K562 (cell line): ENCODE measurements at regions not wholly inside any gene's neighbourhood (a gene's known extent, or its start where the extent isn't known, plus 50 kb on each side); places are given as distances from the start of the nearest gene placed in this dataset.
A peak's percentile ranks its signal among the peaks of the same experiment; 100 is the strongest.

Source experiments
- ATAC-seq: fragments of 200-7000 bp; cut with Tn5 transposase; 3 replicates; pipeline ENCODE4 v1.9.1; 2020; ENCODE audit warnings: moderate library complexity
- BruUV-seq: library from RNA; stranded (reverse); fragments of 400-500 nt; replicated peaks from 2 replicates; lab custom pipeline; 2021; lab: Mats Ljungman, UMichigan
- CTCF ChIA-PET: fragments of 300-600 bp; formaldehyde crosslinking; extraction: SDS; loops from one replicate; lab custom pipeline; 2021; ENCODE audit warnings: low intra/inter-chr PET ratio; lab: Yijun Ruan, JAX
- POLR2A ChIA-PET: fragments of 300-600, 350-650 bp; sonication (Branson Sonifier 250); formaldehyde crosslinking; extraction: SDS; loops from one replicate; lab custom pipeline; 2021; ENCODE audit warnings: antibody characterized with exemption, inconsistent platforms; lab: Yijun Ruan, JAX
- DNase-seq, 4 experiments: peaks; one replicate each; pipeline versions ENCODE4 v3.0.0 to v3.0.0-alpha.2; 2011 to 2018; ENCODE audit warnings: low spot score in 3 of 4, mixed read lengths in 3 of 4; ENCODE audit errors: extremely low read depth in 1 of 4
- FAIRE-seq: peaks from 2 replicates; lab custom pipeline; 2011; peaks lifted over from hg19 to GRCh38; lab: Jason Lieb, UNC
- H2AFZ ChIP-seq: 2 replicates; pipeline ENCODE4 v1.6.0; 2011; ENCODE audit warnings: low read depth, low read length, control low read depth, inconsistent platforms
- H3K27ac ChIP-seq: fragments of 200-600 bp; 3 replicates; pipeline ENCODE4 v1.8.0; 2011; ENCODE audit warnings: low read depth, mild to moderate bottlenecking, control low read depth, inconsistent platforms, low read length, moderate library complexity, mixed read lengths; ENCODE audit errors: extremely low read depth
- H3K27me3 ChIP-seq, 2 experiments: fragments of 300-600 bp in 1 of 2; 2 replicates in 1 of 2; 3 replicates in 1 of 2; pipeline versions ENCODE4 v1.6.0 to v1.8.0; 2011; ENCODE audit warnings: inconsistent platforms in 2 of 2, low read length in 2 of 2, mild to moderate bottlenecking in 1 of 2, mixed read lengths in 1 of 2, moderate library complexity in 1 of 2; ENCODE audit not compliant: control insufficient read depth in 2 of 2, insufficient read depth in 2 of 2
- H3K36me3 ChIP-seq: fragments of 300-600 bp; 3 replicates; pipeline ENCODE4 v1.8.0; 2011; ENCODE audit warnings: mild to moderate bottlenecking, low read length, inconsistent platforms; ENCODE audit not compliant: control insufficient read depth, insufficient read depth
- H3K4me1 ChIP-seq, 2 experiments: fragments of 200-600 bp in 1 of 2; replicated peaks in 1 of 2; 2 replicates in 1 of 2; 3 replicates in 1 of 2; pipeline versions ENCODE4 v1.5.1 to v1.8.0; 2011; ENCODE audit warnings: inconsistent platforms in 2 of 2, low read length in 2 of 2, mild to moderate bottlenecking in 1 of 2, mixed read lengths in 1 of 2, moderate library complexity in 1 of 2; ENCODE audit not compliant: control insufficient read depth in 2 of 2, insufficient read depth in 2 of 2
- H3K4me2 ChIP-seq: 2 replicates; pipeline ENCODE4 v1.6.1; 2011; ENCODE audit warnings: low read length, control low read depth, inconsistent platforms, mixed read lengths; ENCODE audit not compliant: insufficient read depth
- H3K4me3 ChIP-seq: fragments of 200-600 bp; sonication (generic), shearing (Covaris generic); 2 replicates; pipeline ENCODE4 v1.5.1; 2016; ENCODE audit warnings: control low read depth, inconsistent platforms
- H3K79me2 ChIP-seq: fragments of 200-600 bp; 3 replicates; pipeline ENCODE4 v1.8.0; 2011; ENCODE audit warnings: low read length, inconsistent platforms; ENCODE audit not compliant: control insufficient read depth, insufficient read depth
- H3K9ac ChIP-seq, 2 experiments: 2 replicates each; pipeline versions ENCODE4 v1.6.0 to v1.6.1; 2011; ENCODE audit warnings: low read depth in 2 of 2, low read length in 2 of 2, control low read depth in 1 of 2, inconsistent platforms in 1 of 2, mild to moderate bottlenecking in 1 of 2, mixed read lengths in 1 of 2; ENCODE audit not compliant: insufficient read depth in 1 of 2
- H3K9me1 ChIP-seq: one replicate; pipeline ENCODE4 v1.6.0; 2011; ENCODE audit warnings: inconsistent platforms, mild to moderate bottlenecking, low read length, moderate library complexity; ENCODE audit not compliant: control insufficient read depth, insufficient read depth
- H3K9me3 ChIP-seq: replicated peaks from 2 replicates; pipeline ENCODE4 v1.5.1; 2011; ENCODE audit warnings: low read depth, low read length, inconsistent platforms; ENCODE audit not compliant: control insufficient read depth, insufficient read depth
- H4K20me1 ChIP-seq: replicated peaks from 2 replicates; pipeline ENCODE4 v1.6.1; 2011; ENCODE audit warnings: low read length, inconsistent platforms, mixed read lengths; ENCODE audit not compliant: control insufficient read depth, insufficient read depth
- CAMTA2 ChIP-seq: fragments of 250-450 bp; sonication (Bioruptor Pico); conservative IDR thresholded peaks from 2 replicates; pipeline ENCODE4 v1.5.1; 2022
- HES1 ChIP-seq: fragments of 450-650 bp; IDR thresholded peaks from 2 replicates; pipeline ENCODE4 v1.6.1; 2016; ENCODE audit warnings: low read depth, mild to moderate bottlenecking, moderate library complexity
- HIVEP1 ChIP-seq: fragments of 250-450 bp; sonication (Bioruptor Pico); IDR thresholded peaks from 2 replicates; pipeline ENCODE4 v1.4.0; 2020; ENCODE audit warnings: mild to moderate bottlenecking
- HMBOX1 ChIP-seq: sonication (generic); IDR thresholded peaks from 2 replicates; pipeline ENCODE4 v1.6.1; 2016
- JUN ChIP-seq, 2 experiments: sonication (generic) in 1 of 2; formaldehyde crosslinking in 1 of 2; IDR thresholded peaks; 2 replicates each; pipeline versions ENCODE4 v1.6.1 to v1.8.0; 2012 to 2022; ENCODE audit warnings: borderline replicate concordance in 2 of 2, mild to moderate bottlenecking in 2 of 2, improper control_type of control experiment in 1 of 2, low read depth in 1 of 2, low read length in 1 of 2, missing genetic modification reagents in 1 of 2
- KDM5B ChIP-seq: fragments of 200-600 bp; sonication (generic); IDR thresholded peaks from 2 replicates; pipeline ENCODE4 v1.6.1; 2012; ENCODE audit warnings: low read depth, mild to moderate bottlenecking, moderate library complexity, low read length, control low read depth, inconsistent platforms; ENCODE audit not compliant: insufficient replicate concordance
- MECOM ChIP-seq: fragments of 250-450 bp; sonication (Bioruptor Pico); IDR thresholded peaks from 2 replicates; pipeline ENCODE4 v1.8.0; 2022; ENCODE audit warnings: inconsistent platforms
- NFRKB ChIP-seq: fragments of 450-650 bp; IDR thresholded peaks from 2 replicates; pipeline ENCODE4 v1.6.1; 2016; ENCODE audit warnings: low read depth
- SMAD1 ChIP-seq: fragments of 150-350 bp; IDR thresholded peaks from 2 replicates; pipeline ENCODE4 v1.6.1; 2014; ENCODE audit warnings: low read length, low read depth; ENCODE audit not compliant: partially characterized antibody
- SRSF7 ChIP-seq: fragments of 200-400 bp; formaldehyde crosslinking; optimal IDR thresholded peaks from 2 replicates; pipeline ENCODE3; 2017; ENCODE audit warnings: mild to moderate bottlenecking, low read depth, low read length
- ZHX1 ChIP-seq: fragments of 150-350 bp; conservative IDR thresholded peaks from 2 replicates; pipeline ENCODE4 v1.6.1; 2014; ENCODE audit warnings: low read length
- ZNF311 ChIP-seq: fragments of 250-450 bp; sonication (Bioruptor Pico); IDR thresholded peaks from 2 replicates; pipeline ENCODE4 v1.4.0; 2020; ENCODE audit warnings: mild to moderate bottlenecking, moderate library complexity
- ZNF316 ChIP-seq: fragments of 450-650 bp; IDR thresholded peaks from 2 replicates; pipeline ENCODE4 v1.6.1; 2016
- ZNF507 ChIP-seq: conservative IDR thresholded peaks from 2 replicates; pipeline ENCODE4 v1.6.1; 2017; ENCODE audit warnings: missing genetic modification characterization, missing compliant biosample characterization
- WGBS: fragments of 100-300 bp; shearing (Covaris generic); methylation state at CpG from one replicate; pipeline ENCODE4 v1.1.6; 2016; ENCODE audit warnings: low coverage, mixed read lengths; ENCODE audit not compliant: insufficient coverage; ENCODE audit errors: missing lambda C conversion rate; 5-methylcytosine and 5-hydroxymethylcytosine counted together
- in situ Hi-C: fragments of 300-500 bp; cut with MboI; formaldehyde crosslinking; loops from 4 replicates; pipeline ENCODE4 v1.15.0; 2018; ENCODE audit warnings: inconsistent platforms, mixed read lengths
- intact Hi-C: fragments of 100-400 bp; cut with micrococcal nuclease; formaldehyde crosslinking; loops from 2 replicates; pipeline ENCODE4 v1.14.2; 2022

- H3K27ac ChIP-seq: no peak overlapping the region
- intact Hi-C loops (no loop called here), in situ Hi-C loops (no loop called here)
- ChIA-PET POLR2A (no interaction called here), CTCF (no interaction called here)
- H3K9me3 ChIP-seq: no peaks in the 10 kb centered on the region; the same call in 1 of the 2 replicates
- H3K9ac ChIP-seq: no peak overlapping the region
- no peaks in the 10 kb centered on the region for H4K20me1 ChIP-seq
- no peaks in the 10 kb centered on the region for H3K4me1 ChIP-seq
- TF ChIP-seq ZNF316 (0 out of 2 replicates have a peak, but pooled peaks have one; percentile 2), HMBOX1 (no peak), HIVEP1 (CRISPR knock-in tag) (no peak), SMAD1 (no peak)
- no peaks in the 10 kb centered on the region for H3K9me1 ChIP-seq
- ATAC-seq (no peak), DNase-seq (no peak), FAIRE-seq (no peak)
- H3K36me3 ChIP-seq: no peaks in the 10 kb centered on the region; the same call in 2 of the 3 replicates
- WGBS: 0% methylated on average over 2 of the region's 2 CpGs
- H3K79me2 ChIP-seq: no peaks in the 10 kb centered on the region
- BruUV-seq: no TSS peak
- no peak overlapping the region for H2AFZ ChIP-seq
- H3K27me3 ChIP-seq: no peaks in the 10 kb centered on the region
- H3K4me3 ChIP-seq: no peak overlapping the region
- no peak overlapping the region for H3K4me2 ChIP-seq
Measured at GRCh38 chr6:48369100-48369499, 258.1 kb upstream of the PTCHD4 start.

- no peak overlapping the region for H3K9ac ChIP-seq
- in situ Hi-C loops (no loop called here), intact Hi-C loops (no loop called here)
- ATAC-seq (no peak), FAIRE-seq (no peak), DNase-seq (no peak)
- H3K9me3 ChIP-seq: no peaks in the 10 kb centered on the region; the same call in 1 of the 2 replicates
- 0% methylated on average over 1 of the region's 1 CpG for WGBS
- H3K36me3 ChIP-seq: no peaks in the 10 kb centered on the region
- H3K9me1 ChIP-seq: no peaks in the 10 kb centered on the region
- BruUV-seq: no TSS peak
- H4K20me1 ChIP-seq: no peaks in the 10 kb centered on the region
- H2AFZ ChIP-seq: no peak overlapping the region
- CTCF ChIA-PET: no interaction called here
- H3K4me1 ChIP-seq: no peaks in the 10 kb centered on the region
- H3K79me2 ChIP-seq: no peaks in the 10 kb centered on the region
- H3K27me3 ChIP-seq: no peaks in the 10 kb centered on the region
- H3K4me2 ChIP-seq: no peak overlapping the region
- no peak overlapping the region for H3K27ac ChIP-seq
- POLR2A ChIA-PET: no interaction called here
- no peak overlapping the region for H3K4me3 ChIP-seq
- TF ChIP-seq SRSF7 (no peak), ZNF311 (CRISPR knock-in tag) (no peak), ZHX1 (no peak), ZNF507 (tag) (no peak), JUN (IDR thresholded peaks at IDR 0.05; ENCODE audit: borderline replicate concordance, low read depth, low read length) (no peak), JUN (CRISPR knock-in tag; IDR thresholded peaks at IDR 0.05; ENCODE audit: borderline replicate concordance) (no peak), MECOM (CRISPR knock-in tag) (no peak), NFRKB (no peak), HES1 (no peak), KDM5B (no peak), CAMTA2 (CRISPR knock-in tag) (no peak)
Measured at GRCh38 chr6:48325701-48326100, 214.7 kb upstream of the PTCHD4 start.
